GM21723 (cell line): ENCODE measurements at regions not wholly inside any gene's neighbourhood (a gene's known extent, or its start where the extent isn't known, plus 50 kb on each side); places are given as distances from the start of the nearest gene placed in this dataset.

Experiments used
- ATAC-seq: cut with Tn5 transposase; IDR thresholded peaks from one replicate; pipeline ENCODE4 v1.9.1; 2021; ENCODE audit warnings: mild to moderate bottlenecking, moderate library complexity; ENCODE audit not compliant: unreplicated experiment

- no peak for ATAC-seq
Observed at GRCh38 chr7:31398815-31399214, 58.3 kb upstream of the NEUROD6 start.

DNA sequence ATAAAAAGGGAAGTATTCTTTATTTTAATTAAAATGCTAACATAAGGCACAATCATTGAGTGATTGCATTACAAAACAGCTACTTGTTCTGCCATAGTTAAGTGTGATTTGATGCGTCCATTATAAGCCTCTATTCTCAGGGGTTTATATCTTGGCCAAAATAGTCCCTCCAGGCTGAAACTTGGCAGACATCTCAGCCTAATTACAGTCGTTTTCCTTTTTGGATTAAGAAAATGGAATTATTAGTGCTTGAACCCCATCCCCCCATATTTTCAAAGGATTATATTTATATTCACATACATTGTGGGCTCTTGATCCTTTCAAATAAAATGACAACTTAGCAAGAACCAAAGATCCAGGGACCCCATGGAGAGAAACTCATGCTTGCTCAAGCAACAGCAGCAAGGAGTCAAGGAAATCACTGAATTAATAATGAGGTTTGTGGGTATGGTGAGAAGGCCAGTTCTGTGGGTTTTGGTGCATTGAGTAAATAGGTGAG, 66.7 kb upstream of the NEUROD6 start:
- no peak for ATAC-seq

DNA sequence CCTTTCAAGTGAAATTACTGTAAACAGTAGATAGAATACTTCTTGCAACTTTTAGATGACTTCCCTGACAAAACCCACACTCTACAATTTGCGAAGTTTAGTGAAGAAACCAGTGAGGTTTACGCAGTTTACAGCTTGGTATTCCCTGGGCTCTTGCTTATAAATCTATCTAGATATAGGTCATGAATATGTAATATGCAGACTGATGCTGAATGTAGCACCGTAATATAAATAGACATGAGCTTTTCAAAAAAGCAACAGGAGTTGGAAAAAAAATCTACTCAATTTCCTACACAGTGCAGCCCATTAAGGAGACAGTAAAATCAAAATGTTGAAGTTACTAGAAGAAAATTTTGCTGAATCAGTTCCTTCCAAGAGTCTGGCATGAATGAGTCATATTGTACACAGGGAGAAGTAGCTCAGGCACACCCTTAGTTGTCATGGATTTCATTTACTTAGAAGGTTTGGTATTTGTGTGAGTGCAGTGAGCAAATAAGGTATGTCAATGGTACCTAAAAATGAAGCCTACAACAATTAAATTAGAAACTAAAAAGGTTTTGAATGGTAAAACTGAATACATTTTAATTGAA, 67.7 kb upstream of the NEUROD6 start:
- no peak for ATAC-seq

DNA sequence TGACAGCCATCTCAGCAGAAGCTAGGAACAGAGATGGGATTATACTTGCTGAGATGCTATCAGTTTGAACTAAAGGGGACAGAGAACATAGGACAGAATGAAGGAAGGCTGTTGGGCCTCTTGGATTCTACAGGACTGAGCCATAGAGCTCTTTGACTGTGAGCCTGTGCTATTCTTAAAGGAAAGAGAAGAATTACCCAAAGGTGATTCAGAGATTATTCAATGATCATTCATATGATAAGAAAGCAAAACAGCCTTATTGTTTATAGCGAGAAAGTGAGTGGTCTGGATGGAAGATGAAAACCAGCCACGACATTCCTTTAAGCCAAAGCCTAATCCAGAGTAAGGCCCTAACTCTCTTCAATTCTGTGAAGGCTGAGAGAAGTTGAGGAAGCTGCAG, 69.7 kb upstream of the NEUROD6 start:
- no peak for ATAC-seq

DNA sequence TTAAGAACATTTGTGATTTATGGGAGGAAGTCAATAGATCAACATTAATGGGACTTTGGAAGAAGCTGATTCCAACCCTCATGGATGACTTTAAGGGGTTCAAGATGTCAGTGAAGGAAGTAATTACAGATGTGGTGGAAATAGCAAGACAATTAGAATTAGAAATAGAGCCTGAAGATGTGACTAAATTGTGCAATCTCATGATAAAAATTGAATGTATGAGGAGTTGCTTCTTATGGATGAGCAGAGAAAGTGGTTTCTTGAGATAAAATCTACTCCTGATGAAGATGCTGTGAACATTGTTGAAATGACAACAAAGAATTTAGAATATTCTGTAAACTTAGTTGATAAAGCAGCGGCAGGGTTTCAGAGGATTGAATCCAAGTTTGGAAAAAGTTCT, 70.9 kb upstream of the NEUROD6 start:
- no peak for ATAC-seq

DNA sequence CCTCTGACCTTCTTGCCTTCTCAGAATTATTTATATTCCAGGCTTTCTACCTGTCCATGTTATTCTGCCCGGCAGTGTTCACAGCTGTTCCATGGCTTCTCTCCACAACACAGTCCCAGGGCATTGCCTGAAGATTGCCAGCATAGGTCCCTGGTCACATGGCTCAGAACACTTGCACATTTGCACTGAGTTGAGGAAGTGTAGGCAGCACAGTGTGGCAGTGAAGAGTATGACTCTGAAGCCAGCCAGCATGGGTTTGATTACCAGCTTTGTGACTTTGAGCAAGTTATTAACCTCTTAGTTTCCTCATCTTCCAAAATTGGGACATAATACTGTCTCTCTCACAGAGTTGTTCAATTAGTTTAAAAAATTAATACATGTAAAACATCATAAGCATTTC, 73.2 kb upstream of the NEUROD6 start:
- no peak for ATAC-seq

- no peak for ATAC-seq
Observed at GRCh38 chr7:31416381-31416870, 75.9 kb upstream of the NEUROD6 start.

DNA sequence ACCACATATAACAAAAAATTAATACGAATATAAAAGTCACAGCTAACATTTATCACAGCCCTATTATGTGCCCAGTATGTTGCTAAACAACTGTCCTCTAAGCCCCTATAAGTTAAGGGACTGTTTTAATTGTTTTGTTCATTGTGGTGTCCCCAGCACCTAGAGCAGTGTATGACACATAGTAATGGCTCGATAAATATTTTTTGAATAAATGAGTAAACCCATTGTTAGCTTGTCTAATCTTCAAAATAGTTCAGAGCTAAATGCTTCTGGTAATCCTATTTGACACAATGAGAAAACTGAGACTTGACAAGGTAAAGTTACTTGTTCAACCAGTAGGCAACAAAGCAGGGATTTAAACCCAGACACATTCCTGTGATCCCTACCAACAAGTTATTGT, 78.4 kb upstream of the NEUROD6 start:
- no peak for ATAC-seq

- no peak for ATAC-seq
Observed at GRCh38 chr7:31419505-31420055, 79.1 kb upstream of the NEUROD6 start.

DNA sequence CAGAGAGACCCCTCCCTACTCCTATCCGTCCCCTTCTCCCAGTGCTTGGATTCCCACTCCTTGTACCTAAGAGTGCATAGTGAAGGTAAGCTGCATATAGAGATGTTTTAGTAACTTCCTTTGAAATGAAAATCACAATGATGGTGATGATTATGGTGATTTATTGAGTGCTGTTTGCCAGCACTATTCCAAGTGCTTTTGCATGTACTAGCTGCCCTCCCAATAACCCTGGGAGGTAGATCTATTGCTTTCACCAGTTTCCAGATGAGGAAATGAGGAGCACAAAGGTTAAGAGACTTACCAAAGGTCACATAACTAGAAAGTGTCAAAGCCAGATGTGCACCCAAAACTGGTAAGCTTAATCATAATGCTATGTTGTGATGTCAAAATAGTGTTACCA, 80.4 kb upstream of the NEUROD6 start:
- ATAC-seq: no peak

DNA sequence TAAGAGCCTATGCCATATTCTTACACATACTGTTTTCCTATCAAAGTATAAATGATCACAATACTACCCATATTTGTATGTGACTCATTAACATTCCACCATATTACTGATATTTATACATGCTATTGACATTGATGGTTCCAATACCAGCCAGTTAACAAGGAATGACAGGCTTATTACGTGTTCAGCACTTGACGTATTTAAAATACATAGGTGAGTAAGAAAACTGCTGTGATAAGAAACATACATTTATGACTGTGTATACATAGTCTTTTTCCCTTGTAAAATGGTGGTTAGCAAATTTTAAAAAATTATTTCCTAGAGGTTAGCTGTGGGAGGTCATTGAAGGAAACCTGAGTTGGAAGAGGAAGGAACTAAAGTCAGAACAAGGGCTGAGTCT, 81.1 kb upstream of the NEUROD6 start:
- no peak for ATAC-seq

DNA sequence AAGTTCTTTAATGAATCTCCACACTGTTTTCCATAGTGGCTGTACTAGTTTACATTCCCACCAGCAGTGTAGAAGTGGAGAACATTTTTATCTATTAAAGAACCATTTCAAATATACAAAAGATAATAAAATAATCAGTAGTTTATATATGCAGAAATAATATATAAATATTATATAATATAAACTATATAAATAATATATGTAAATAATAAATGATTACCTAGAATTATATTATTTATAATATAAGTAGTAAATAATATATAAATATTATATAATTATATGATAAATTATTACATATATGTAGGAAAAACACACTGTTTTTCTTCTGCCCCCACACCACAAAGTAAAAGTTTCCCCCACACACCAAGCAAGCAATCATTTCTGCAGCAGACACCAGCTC, 83.5 kb upstream of the NEUROD6 start:
- no peak for ATAC-seq

GRCh38 chr7:31432176-31432575, 81.7 kb upstream of the ITPRID1 start:
- ATAC-seq: no peak

DNA sequence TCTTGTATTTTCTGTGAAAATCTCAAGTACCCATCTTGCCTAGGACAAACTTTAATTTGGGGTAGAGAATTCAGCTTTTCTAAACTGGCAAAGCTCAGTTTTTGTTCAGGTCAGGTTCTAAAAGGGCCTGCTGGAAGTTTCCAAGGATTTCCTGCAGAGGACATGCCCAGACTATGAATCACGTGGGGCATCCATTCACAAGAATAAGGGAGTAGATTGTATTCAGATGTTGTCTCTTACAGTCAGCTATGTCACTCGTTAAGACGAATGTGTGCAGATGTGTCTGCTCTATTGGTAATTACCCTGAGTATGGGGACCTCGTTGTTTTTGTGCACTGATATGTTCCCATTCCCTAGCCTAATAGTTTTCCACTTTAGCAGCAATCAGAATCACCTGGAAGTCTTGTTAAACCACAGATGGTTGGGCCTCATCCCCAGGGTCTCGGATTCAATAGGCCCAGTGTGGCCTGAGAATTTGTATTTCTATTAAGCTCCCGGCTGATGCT, 81.0 kb upstream of the ITPRID1 start:
- ATAC-seq: no peak

GRCh38 chr7:31437250-31437865, 76.5 kb upstream of the ITPRID1 start:
- ATAC-seq: no peak

- no peak for ATAC-seq
Observed at GRCh38 chr7:31439165-31439564, 74.7 kb upstream of the ITPRID1 start.

- no peak for ATAC-seq
Observed at GRCh38 chr7:31440511-31440910, 73.4 kb upstream of the ITPRID1 start.

DNA sequence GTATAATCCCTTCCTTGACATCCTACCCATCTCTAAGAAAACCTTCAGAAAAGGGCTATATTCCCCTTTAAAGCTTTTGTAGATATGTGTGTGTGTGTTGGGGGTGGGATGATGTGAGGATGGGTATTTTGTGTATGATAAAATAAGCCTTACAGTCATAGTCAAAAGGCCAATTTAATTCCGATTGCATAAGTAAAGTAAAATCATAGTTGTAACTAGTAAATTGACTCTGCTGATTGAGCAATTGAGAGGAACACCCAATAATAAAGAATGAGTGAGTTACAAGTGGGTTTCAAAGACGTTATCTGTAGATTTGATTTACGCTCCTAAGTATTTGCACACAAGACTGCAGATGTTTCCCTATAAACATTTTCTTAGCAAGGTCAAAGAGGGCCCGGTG, 71.3 kb upstream of the ITPRID1 start:
- ATAC-seq: no peak

DNA sequence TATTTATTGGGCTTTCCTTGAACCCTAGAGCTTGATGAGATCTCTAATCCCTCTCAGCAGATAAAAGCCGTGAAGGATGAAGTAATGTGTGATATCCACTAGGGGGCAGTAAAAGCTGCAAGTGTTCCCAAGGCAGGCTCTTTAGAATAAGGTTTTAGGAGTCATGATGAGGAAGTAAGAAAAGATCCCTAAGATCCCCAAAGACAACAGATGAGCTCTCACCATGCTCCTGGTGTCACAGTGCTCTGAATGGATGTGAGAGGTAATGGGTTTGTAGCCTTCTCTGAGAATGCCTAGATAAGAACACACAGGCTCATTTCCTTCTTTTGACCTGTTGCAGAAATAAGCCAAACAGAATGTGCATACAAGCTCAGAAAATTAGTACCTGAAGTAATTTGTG, 70.4 kb upstream of the ITPRID1 start:
- ATAC-seq: peak; percentile 87

DNA sequence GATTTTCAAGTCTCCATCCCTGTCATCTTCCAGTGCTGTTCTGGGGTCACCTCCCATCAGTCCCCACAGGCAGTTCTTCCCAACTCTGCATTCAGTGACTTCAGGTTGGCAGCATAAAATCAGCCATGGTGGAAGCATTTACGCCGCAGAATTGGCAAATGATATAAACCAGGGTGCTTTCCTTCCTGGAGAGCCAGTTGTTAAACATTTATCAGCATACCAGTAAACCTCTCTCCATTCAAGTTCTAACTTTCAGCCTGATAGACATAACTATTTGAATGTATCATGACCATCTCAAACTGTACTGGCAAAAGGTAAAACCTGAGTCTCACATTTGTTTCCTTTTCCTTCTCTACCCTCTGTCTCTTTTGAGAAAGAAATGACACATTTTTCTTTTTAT, 69.7 kb upstream of the ITPRID1 start:
- no peak for ATAC-seq

- ATAC-seq: no peak
Observed at GRCh38 chr7:31445686-31446355, 68.1 kb upstream of the ITPRID1 start.

- ATAC-seq: no peak
Observed at GRCh38 chr7:31448649-31449048, 65.2 kb upstream of the ITPRID1 start.
